H1 (cell line): ENCODE measurements at regions not wholly inside any gene's neighbourhood (a gene's known extent, or its start where the extent isn't known, plus 50 kb on each side); places are given as distances from the start of the nearest gene placed in this dataset.

Experiments used
- CTCF ChIA-PET: fragments of 300-600 bp; sonication (Branson Sonifier 250); formaldehyde crosslinking; loops from one replicate; lab custom pipeline; 2021; ENCODE audit not compliant: partially characterized antibody; lab: Charles Lee
- POLR2A ChIA-PET: fragments of 300-600 bp; sonication (Branson Sonifier 250); formaldehyde crosslinking; loops from one replicate; lab custom pipeline; 2021; ENCODE audit warnings: inconsistent platforms; ENCODE audit not compliant: partially characterized antibody; lab: Charles Lee
- DNase-seq, 2 experiments: peaks; one replicate each; pipeline versions ENCODE4 v3.0.0 to v3.0.0-alpha.2; 2010 to 2022; ENCODE audit warnings: low spot score in 2 of 2, low read depth in 1 of 2, mixed read lengths in 1 of 2
- FAIRE-seq: peaks from 2 replicates; lab custom pipeline; 2011; peaks lifted over from hg19 to GRCh38; lab: Jason Lieb, UNC
- H2AFZ ChIP-seq: 2 replicates; pipeline ENCODE4 v1.8.1; 2012; ENCODE audit warnings: low read length, inconsistent platforms
- H2AK5ac ChIP-seq: 2 replicates; pipeline ENCODE4 v1.6.1; 2013; ENCODE audit warnings: low read depth, low read length
- H2BK120ac ChIP-seq: replicated peaks from 2 replicates; pipeline ENCODE3; 2013; ENCODE audit warnings: low read depth, low read length, inconsistent platforms
- H2BK12ac ChIP-seq: 2 replicates; pipeline ENCODE4 v1.6.1; 2013; ENCODE audit warnings: low read depth, low read length
- H2BK15ac ChIP-seq: 2 replicates; pipeline ENCODE4 v1.6.1; 2013; ENCODE audit warnings: low read length
- H2BK20ac ChIP-seq: 2 replicates; pipeline ENCODE4 v1.6.1; 2013; ENCODE audit warnings: low read length
- H2BK5ac ChIP-seq: 2 replicates; pipeline ENCODE4 v1.6.1; 2013; ENCODE audit warnings: low read depth, low read length
- H3K14ac ChIP-seq: 2 replicates; pipeline ENCODE4 v1.6.1; 2013; ENCODE audit warnings: inconsistent platforms; ENCODE audit not compliant: insufficient read length
- H3K18ac ChIP-seq: 2 replicates; pipeline ENCODE4 v1.6.1; 2013; ENCODE audit warnings: low read length; ENCODE audit errors: extremely low read depth
- H3K23ac ChIP-seq: 2 replicates; pipeline ENCODE4 v1.6.1; 2013; ENCODE audit warnings: inconsistent platforms; ENCODE audit not compliant: insufficient read length
- H3K23me2 ChIP-seq: 2 replicates; pipeline ENCODE4 v1.6.1; 2013; ENCODE audit warnings: low read depth, low read length
- H3K27ac ChIP-seq: 2 replicates; pipeline ENCODE4 v1.6.1; 2011; ENCODE audit warnings: low read depth, low read length, inconsistent platforms
- H3K27me3 ChIP-seq, 4 experiments: replicated peaks in 1 of 4; 1 replicate in 1 of 4; 2 replicates in 3 of 4; pipeline versions ENCODE4 v1.6.1 to v1.8.1; 2011 to 2013; ENCODE audit warnings: low read length in 3 of 4, mild to moderate bottlenecking in 3 of 4, inconsistent platforms in 2 of 4, mixed read lengths in 2 of 4, moderate library complexity in 1 of 4; ENCODE audit not compliant: control insufficient read depth in 3 of 4, insufficient read depth in 3 of 4; ENCODE audit errors: extremely low read depth in 1 of 4
- H3K36me3 ChIP-seq, 4 experiments: 2 replicates each; pipeline versions ENCODE4 v1.6.1 to v1.8.1; 2011 to 2013; ENCODE audit warnings: mild to moderate bottlenecking in 4 of 4, low read length in 3 of 4, moderate library complexity in 2 of 4, control low read depth in 1 of 4, inconsistent platforms in 1 of 4; ENCODE audit not compliant: insufficient read depth in 4 of 4, control insufficient read depth in 2 of 4
- H3K4ac ChIP-seq: replicated peaks from 2 replicates; pipeline ENCODE3; 2013; ENCODE audit warnings: low read length, low read depth, mixed read lengths, inconsistent platforms; ENCODE audit not compliant: insufficient read length
- H3K4me1 ChIP-seq, 4 experiments: replicated peaks in 1 of 4; 1 replicate in 1 of 4; 2 replicates in 3 of 4; pipeline versions ENCODE4 v1.6.1 to v1.8.1; 2011 to 2013; ENCODE audit warnings: low read length in 3 of 4, inconsistent platforms in 2 of 4, mixed read lengths in 1 of 4; ENCODE audit not compliant: insufficient read depth in 4 of 4, control insufficient read depth in 3 of 4
- H3K4me2 ChIP-seq, 2 experiments: 2 replicates each; pipeline versions ENCODE4 v1.6.1 to v1.8.1; 2011 to 2013; ENCODE audit warnings: low read depth in 2 of 2, low read length in 2 of 2, control low read depth in 1 of 2, inconsistent platforms in 1 of 2, mild to moderate bottlenecking in 1 of 2; ENCODE audit not compliant: insufficient read depth in 1 of 2
- H3K4me3 ChIP-seq, 4 experiments: fragments of 200-600, 300-600 bp in 1 of 4; sonication (generic), shearing (Covaris generic), sonication (Bioruptor Twin) in 1 of 4; 2 replicates each; pipeline versions ENCODE4 v1.5.1 to v1.8.1; 2011 to 2016; ENCODE audit warnings: low read length in 4 of 4, low read depth in 3 of 4, control low read depth in 2 of 4, inconsistent platforms in 2 of 4, mild to moderate bottlenecking in 2 of 4, mixed read lengths in 1 of 4, moderate library complexity in 1 of 4; ENCODE audit not compliant: insufficient read depth in 2 of 4; ENCODE audit errors: extremely low read depth in 1 of 4
- H3K56ac ChIP-seq: replicated peaks from 2 replicates; pipeline ENCODE3; 2013; ENCODE audit warnings: low read depth, mild to moderate bottlenecking, mixed read lengths, low read length, inconsistent platforms; ENCODE audit not compliant: insufficient read length
- H3K79me1 ChIP-seq: 2 replicates; pipeline ENCODE4 v1.6.1; 2013; ENCODE audit warnings: low read depth, low read length, control low read depth
- H3K79me2 ChIP-seq, 2 experiments: 2 replicates each; pipeline versions ENCODE4 v1.6.1 to v1.8.1; 2012 to 2013; ENCODE audit warnings: low read length in 2 of 2, mild to moderate bottlenecking in 2 of 2, inconsistent platforms in 1 of 2; ENCODE audit not compliant: insufficient read depth in 2 of 2, control insufficient read depth in 1 of 2
- H3K9ac ChIP-seq, 4 experiments: replicated peaks in 1 of 4; 1 replicate in 1 of 4; 2 replicates in 3 of 4; pipeline versions ENCODE4 v1.6.1 to v1.8.1; 2011 to 2013; ENCODE audit warnings: low read depth in 3 of 4, low read length in 3 of 4, control low read depth in 2 of 4, mild to moderate bottlenecking in 2 of 4, moderate library complexity in 2 of 4, inconsistent platforms in 1 of 4; ENCODE audit errors: extremely low read depth in 1 of 4
- H3K9me3 ChIP-seq, 2 experiments: 2 replicates each; pipeline versions ENCODE4 v1.6.1 to v1.8.1; 2012 to 2013; ENCODE audit warnings: mild to moderate bottlenecking in 2 of 2, moderate library complexity in 2 of 2, control low read depth in 1 of 2, inconsistent platforms in 1 of 2, low read depth in 1 of 2, low read length in 1 of 2, mixed read lengths in 1 of 2; ENCODE audit not compliant: insufficient read depth in 2 of 2
- H4K20me1 ChIP-seq, 2 experiments: replicated peaks in 1 of 2; 2 replicates each; pipeline versions ENCODE3 to v1.8.1; 2011 to 2013; ENCODE audit warnings: inconsistent platforms in 2 of 2, low read length in 2 of 2, mild to moderate bottlenecking in 1 of 2; ENCODE audit not compliant: insufficient read depth in 2 of 2, control insufficient read depth in 1 of 2
- H4K5ac ChIP-seq: 2 replicates; pipeline ENCODE4 v1.6.1; 2013; ENCODE audit warnings: low read length, low read depth, mixed read lengths, inconsistent platforms; ENCODE audit not compliant: insufficient read length
- H4K8ac ChIP-seq: 2 replicates; pipeline ENCODE4 v1.8.0; 2013; ENCODE audit warnings: mild to moderate bottlenecking, moderate library complexity, low read length, inconsistent platforms; ENCODE audit not compliant: insufficient read depth; ENCODE audit errors: extremely low read depth
- H4K91ac ChIP-seq: replicated peaks from 2 replicates; pipeline ENCODE3; 2013; ENCODE audit warnings: low read length, mixed read lengths, inconsistent platforms; ENCODE audit not compliant: insufficient read length
- CBX8 ChIP-seq: fragments of 300-800, 300-1000 bp; sonication (generic); IDR thresholded peaks from 2 replicates; pipeline ENCODE4 v1.7.1; 2016; ENCODE audit warnings: low read depth, low read length, borderline replicate concordance
- CREB1 ChIP-seq: IDR thresholded peaks from 2 replicates; pipeline ENCODE4 v1.6.1; 2012; ENCODE audit warnings: inconsistent platforms
- CTBP2 ChIP-seq: IDR thresholded peaks from 2 replicates; pipeline ENCODE4 v1.7.0; 2011; ENCODE audit warnings: borderline replicate concordance, mild to moderate bottlenecking, moderate library complexity, mixed read lengths, low read length; ENCODE audit not compliant: insufficient read depth, insufficient read length
- GABPA ChIP-seq: IDR thresholded peaks from 2 replicates; pipeline ENCODE4 v1.6.1; 2011; ENCODE audit warnings: mild to moderate bottlenecking, low read length, moderate library complexity, borderline replicate concordance; ENCODE audit not compliant: insufficient read depth
- GTF2F1 ChIP-seq: IDR thresholded peaks from 2 replicates; pipeline ENCODE4 v1.6.1; 2012; ENCODE audit warnings: low read depth, low read length, improper control_type of control experiment, borderline replicate concordance
- HDAC2 ChIP-seq, 2 experiments: fragments of 300-600 bp in 1 of 2; sonication (generic) in 1 of 2; IDR thresholded peaks; 2 replicates each; pipeline ENCODE4 v1.6.1; 2011 to 2012; ENCODE audit warnings: low read depth in 2 of 2, low read length in 2 of 2, mild to moderate bottlenecking in 2 of 2, moderate library complexity in 2 of 2, borderline replicate concordance in 1 of 2, inconsistent platforms in 1 of 2
- MAFK ChIP-seq: IDR thresholded peaks from 2 replicates; pipeline ENCODE4 v1.6.1; 2012; ENCODE audit warnings: low read depth, mild to moderate bottlenecking, improper control_type of control experiment, low read length
- MAX ChIP-seq: IDR thresholded peaks from 2 replicates; pipeline ENCODE4 v1.6.1; 2012; ENCODE audit warnings: inconsistent platforms
- SP4 ChIP-seq: IDR thresholded peaks from 2 replicates; pipeline ENCODE4 v1.6.1; 2012; ENCODE audit warnings: low read length, inconsistent platforms
- YY1 ChIP-seq: IDR thresholded peaks from 2 replicates; pipeline ENCODE4 v1.6.1; 2011; ENCODE audit warnings: low read depth, mild to moderate bottlenecking, low read length
- ZNF274 ChIP-seq: IDR thresholded peaks from 2 replicates; pipeline ENCODE4 v1.7.0; 2012; ENCODE audit warnings: low read length, borderline replicate concordance; ENCODE audit errors: extremely low read depth
- WGBS, 2 experiments: shearing (Covaris generic) in 1 of 2; methylation state at CpG; one replicate each; pipeline versions ENCODE4 v1.1.6 to v1.1.7; 2013 to 2015; ENCODE audit warnings: low lambda C conversion rate in 2 of 2, mixed read lengths in 2 of 2, inconsistent platforms in 1 of 2, low coverage in 1 of 2, missing lambda C conversion rate in 1 of 2; ENCODE audit not compliant: insufficient replicate concordance in 2 of 2, insufficient coverage in 1 of 2, insufficient read length in 1 of 2; ENCODE audit errors: extremely low coverage in 1 of 2, missing lambda C conversion rate in 1 of 2; 5-methylcytosine and 5-hydroxymethylcytosine counted together

DNA sequence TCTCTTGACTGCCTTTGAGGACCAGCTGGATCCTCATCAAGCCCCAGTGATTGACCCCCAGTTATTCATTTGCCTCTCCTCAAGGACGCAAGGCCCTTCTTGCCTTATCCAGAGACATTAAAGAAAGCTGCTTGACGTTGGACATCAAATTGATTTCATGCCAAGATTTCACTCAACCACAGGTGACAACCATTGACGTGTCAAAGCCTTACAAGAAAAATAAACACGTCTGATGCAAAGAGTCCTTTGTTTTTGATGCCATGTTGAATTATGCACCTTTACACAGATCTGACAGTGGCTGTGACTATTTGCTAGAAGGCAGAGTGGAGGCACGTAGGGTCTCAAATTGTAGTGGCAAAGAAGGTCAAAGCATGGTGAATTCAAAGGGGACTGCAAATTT lies 666.2 kb upstream of the CAMK1G start:
- Histone ChIP-seq H3K79me2 (no peaks in the 10 kb centered on the region), H2BK20ac (no peak overlapping the region), H2BK120ac (no peak overlapping the region), H3K56ac (no peak overlapping the region), H4K20me1 (no peaks in the 10 kb centered on the region), H3K4me3 (no peak overlapping the region), H4K91ac (no peak overlapping the region), H2AK5ac (no peak overlapping the region), H2BK15ac (no peak overlapping the region), H3K23ac (no peak overlapping the region), H3K9ac (no peak overlapping the region), H2BK5ac (no peak overlapping the region), H3K4me1 (no peaks in the 10 kb centered on the region), H3K23me2 (no peaks in the 10 kb centered on the region), H3K9me3 (no peaks in the 10 kb centered on the region), H3K4me2 (no peak overlapping the region), H2BK12ac (no peak overlapping the region), H3K27ac (no peak overlapping the region), H3K79me1 (no peaks in the 10 kb centered on the region), H4K8ac (no peak overlapping the region), H4K5ac (no peak overlapping the region), H3K18ac (no peak overlapping the region), H3K36me3 (no peaks in the 10 kb centered on the region), H3K27me3 (no peaks in the 10 kb centered on the region), H2AFZ (no peak overlapping the region), H3K4ac (no peak overlapping the region), H3K14ac (no peak overlapping the region)
- DNase-seq (no peak), FAIRE-seq (no peak)
- CTCF ChIA-PET: interaction anchor here (1.0 kb wide), 2 partner anchors 9 to 30 kb away, joined by 3 to 4 read pairs; no protein-coding TSS in a partner anchor
- TF ChIP-seq CTBP2: no peak
- no peak for TF ChIP-seq ZNF274
- TF ChIP-seq MAX: no peak
- no peak for TF ChIP-seq GTF2F1
- TF ChIP-seq SP4: no peak
- no peak for TF ChIP-seq GABPA
- no peak for TF ChIP-seq MAFK
- TF ChIP-seq YY1: no peak
- TF ChIP-seq HDAC2 (IDR thresholded peaks at IDR 0.05; ENCODE audit: borderline replicate concordance in 1 of 2, low read depth in 2 of 2, low read length in 2 of 2): no peak
- TF ChIP-seq CBX8: no peak
- TF ChIP-seq CREB1: no peak
- POLR2A ChIA-PET: no interaction called here
- WGBS, 2 experiments: 89% methylated on average over 5 of the region's 5 CpGs; no CpG with 5 or more reads in 1 of the 2 experiments
